H1 (cell line): ENCODE measurements at regions not wholly inside any gene's neighbourhood (a gene's known extent, or its start where the extent isn't known, plus 50 kb on each side); places are given as distances from the start of the nearest gene placed in this dataset.

Experiments used
- CTCF ChIA-PET: fragments of 300-600 bp; sonication (Branson Sonifier 250); formaldehyde crosslinking; loops from one replicate; lab custom pipeline; 2021; ENCODE audit not compliant: partially characterized antibody; lab: Charles Lee
- POLR2A ChIA-PET: fragments of 300-600 bp; sonication (Branson Sonifier 250); formaldehyde crosslinking; loops from one replicate; lab custom pipeline; 2021; ENCODE audit warnings: inconsistent platforms; ENCODE audit not compliant: partially characterized antibody; lab: Charles Lee
- DNase-seq, 2 experiments: peaks; one replicate each; pipeline versions ENCODE4 v3.0.0 to v3.0.0-alpha.2; 2010 to 2022; ENCODE audit warnings: low spot score in 2 of 2, low read depth in 1 of 2, mixed read lengths in 1 of 2
- FAIRE-seq: peaks from 2 replicates; lab custom pipeline; 2011; peaks lifted over from hg19 to GRCh38; lab: Jason Lieb, UNC
- H2AFZ ChIP-seq: 2 replicates; pipeline ENCODE4 v1.8.1; 2012; ENCODE audit warnings: low read length, inconsistent platforms
- H2AK5ac ChIP-seq: 2 replicates; pipeline ENCODE4 v1.6.1; 2013; ENCODE audit warnings: low read depth, low read length
- H2BK120ac ChIP-seq: replicated peaks from 2 replicates; pipeline ENCODE3; 2013; ENCODE audit warnings: low read depth, low read length, inconsistent platforms
- H2BK12ac ChIP-seq: 2 replicates; pipeline ENCODE4 v1.6.1; 2013; ENCODE audit warnings: low read depth, low read length
- H2BK15ac ChIP-seq: 2 replicates; pipeline ENCODE4 v1.6.1; 2013; ENCODE audit warnings: low read length
- H2BK20ac ChIP-seq: 2 replicates; pipeline ENCODE4 v1.6.1; 2013; ENCODE audit warnings: low read length
- H2BK5ac ChIP-seq: 2 replicates; pipeline ENCODE4 v1.6.1; 2013; ENCODE audit warnings: low read depth, low read length
- H3K14ac ChIP-seq: 2 replicates; pipeline ENCODE4 v1.6.1; 2013; ENCODE audit warnings: inconsistent platforms; ENCODE audit not compliant: insufficient read length
- H3K18ac ChIP-seq: 2 replicates; pipeline ENCODE4 v1.6.1; 2013; ENCODE audit warnings: low read length; ENCODE audit errors: extremely low read depth
- H3K23ac ChIP-seq: 2 replicates; pipeline ENCODE4 v1.6.1; 2013; ENCODE audit warnings: inconsistent platforms; ENCODE audit not compliant: insufficient read length
- H3K23me2 ChIP-seq: 2 replicates; pipeline ENCODE4 v1.6.1; 2013; ENCODE audit warnings: low read depth, low read length
- H3K27ac ChIP-seq: 2 replicates; pipeline ENCODE4 v1.6.1; 2011; ENCODE audit warnings: low read depth, low read length, inconsistent platforms
- H3K27me3 ChIP-seq, 4 experiments: replicated peaks in 1 of 4; 1 replicate in 1 of 4; 2 replicates in 3 of 4; pipeline versions ENCODE4 v1.6.1 to v1.8.1; 2011 to 2013; ENCODE audit warnings: low read length in 3 of 4, mild to moderate bottlenecking in 3 of 4, inconsistent platforms in 2 of 4, mixed read lengths in 2 of 4, moderate library complexity in 1 of 4; ENCODE audit not compliant: control insufficient read depth in 3 of 4, insufficient read depth in 3 of 4; ENCODE audit errors: extremely low read depth in 1 of 4
- H3K36me3 ChIP-seq, 4 experiments: 2 replicates each; pipeline versions ENCODE4 v1.6.1 to v1.8.1; 2011 to 2013; ENCODE audit warnings: mild to moderate bottlenecking in 4 of 4, low read length in 3 of 4, moderate library complexity in 2 of 4, control low read depth in 1 of 4, inconsistent platforms in 1 of 4; ENCODE audit not compliant: insufficient read depth in 4 of 4, control insufficient read depth in 2 of 4
- H3K4ac ChIP-seq: replicated peaks from 2 replicates; pipeline ENCODE3; 2013; ENCODE audit warnings: low read length, low read depth, mixed read lengths, inconsistent platforms; ENCODE audit not compliant: insufficient read length
- H3K4me1 ChIP-seq, 4 experiments: replicated peaks in 1 of 4; 1 replicate in 1 of 4; 2 replicates in 3 of 4; pipeline versions ENCODE4 v1.6.1 to v1.8.1; 2011 to 2013; ENCODE audit warnings: low read length in 3 of 4, inconsistent platforms in 2 of 4, mixed read lengths in 1 of 4; ENCODE audit not compliant: insufficient read depth in 4 of 4, control insufficient read depth in 3 of 4
- H3K4me2 ChIP-seq, 2 experiments: 2 replicates each; pipeline versions ENCODE4 v1.6.1 to v1.8.1; 2011 to 2013; ENCODE audit warnings: low read depth in 2 of 2, low read length in 2 of 2, control low read depth in 1 of 2, inconsistent platforms in 1 of 2, mild to moderate bottlenecking in 1 of 2; ENCODE audit not compliant: insufficient read depth in 1 of 2
- H3K4me3 ChIP-seq, 4 experiments: fragments of 200-600, 300-600 bp in 1 of 4; sonication (generic), shearing (Covaris generic), sonication (Bioruptor Twin) in 1 of 4; 2 replicates each; pipeline versions ENCODE4 v1.5.1 to v1.8.1; 2011 to 2016; ENCODE audit warnings: low read length in 4 of 4, low read depth in 3 of 4, control low read depth in 2 of 4, inconsistent platforms in 2 of 4, mild to moderate bottlenecking in 2 of 4, mixed read lengths in 1 of 4, moderate library complexity in 1 of 4; ENCODE audit not compliant: insufficient read depth in 2 of 4; ENCODE audit errors: extremely low read depth in 1 of 4
- H3K56ac ChIP-seq: replicated peaks from 2 replicates; pipeline ENCODE3; 2013; ENCODE audit warnings: low read depth, mild to moderate bottlenecking, mixed read lengths, low read length, inconsistent platforms; ENCODE audit not compliant: insufficient read length
- H3K79me1 ChIP-seq: 2 replicates; pipeline ENCODE4 v1.6.1; 2013; ENCODE audit warnings: low read depth, low read length, control low read depth
- H3K79me2 ChIP-seq, 2 experiments: 2 replicates each; pipeline versions ENCODE4 v1.6.1 to v1.8.1; 2012 to 2013; ENCODE audit warnings: low read length in 2 of 2, mild to moderate bottlenecking in 2 of 2, inconsistent platforms in 1 of 2; ENCODE audit not compliant: insufficient read depth in 2 of 2, control insufficient read depth in 1 of 2
- H3K9ac ChIP-seq, 4 experiments: replicated peaks in 1 of 4; 1 replicate in 1 of 4; 2 replicates in 3 of 4; pipeline versions ENCODE4 v1.6.1 to v1.8.1; 2011 to 2013; ENCODE audit warnings: low read depth in 3 of 4, low read length in 3 of 4, control low read depth in 2 of 4, mild to moderate bottlenecking in 2 of 4, moderate library complexity in 2 of 4, inconsistent platforms in 1 of 4; ENCODE audit errors: extremely low read depth in 1 of 4
- H3K9me3 ChIP-seq, 2 experiments: 2 replicates each; pipeline versions ENCODE4 v1.6.1 to v1.8.1; 2012 to 2013; ENCODE audit warnings: mild to moderate bottlenecking in 2 of 2, moderate library complexity in 2 of 2, control low read depth in 1 of 2, inconsistent platforms in 1 of 2, low read depth in 1 of 2, low read length in 1 of 2, mixed read lengths in 1 of 2; ENCODE audit not compliant: insufficient read depth in 2 of 2
- H4K20me1 ChIP-seq, 2 experiments: replicated peaks in 1 of 2; 2 replicates each; pipeline versions ENCODE3 to v1.8.1; 2011 to 2013; ENCODE audit warnings: inconsistent platforms in 2 of 2, low read length in 2 of 2, mild to moderate bottlenecking in 1 of 2; ENCODE audit not compliant: insufficient read depth in 2 of 2, control insufficient read depth in 1 of 2
- H4K5ac ChIP-seq: 2 replicates; pipeline ENCODE4 v1.6.1; 2013; ENCODE audit warnings: low read length, low read depth, mixed read lengths, inconsistent platforms; ENCODE audit not compliant: insufficient read length
- H4K8ac ChIP-seq: 2 replicates; pipeline ENCODE4 v1.8.0; 2013; ENCODE audit warnings: mild to moderate bottlenecking, moderate library complexity, low read length, inconsistent platforms; ENCODE audit not compliant: insufficient read depth; ENCODE audit errors: extremely low read depth
- H4K91ac ChIP-seq: replicated peaks from 2 replicates; pipeline ENCODE3; 2013; ENCODE audit warnings: low read length, mixed read lengths, inconsistent platforms; ENCODE audit not compliant: insufficient read length
- KDM5A ChIP-seq: fragments of 200-600 bp; IDR thresholded peaks from 2 replicates; pipeline ENCODE4 v1.7.1; 2012; ENCODE audit warnings: mild to moderate bottlenecking, low read length, inconsistent platforms, mixed read lengths
- PHF8 ChIP-seq: fragments of 200-600 bp; sonication (generic); conservative IDR thresholded peaks from 2 replicates; pipeline ENCODE4 v1.7.1; 2012; ENCODE audit warnings: low read depth, mild to moderate bottlenecking, inconsistent platforms, low read length, moderate library complexity
- RXRA ChIP-seq: IDR thresholded peaks from 2 replicates; pipeline ENCODE4 v1.6.1; 2011; ENCODE audit warnings: low read depth, mild to moderate bottlenecking, low read length, moderate library complexity; ENCODE audit not compliant: insufficient read depth
- TCF12 ChIP-seq: IDR thresholded peaks from 2 replicates; pipeline ENCODE4 v1.6.1; 2011; ENCODE audit warnings: low read depth, mild to moderate bottlenecking, low read length

DNA sequence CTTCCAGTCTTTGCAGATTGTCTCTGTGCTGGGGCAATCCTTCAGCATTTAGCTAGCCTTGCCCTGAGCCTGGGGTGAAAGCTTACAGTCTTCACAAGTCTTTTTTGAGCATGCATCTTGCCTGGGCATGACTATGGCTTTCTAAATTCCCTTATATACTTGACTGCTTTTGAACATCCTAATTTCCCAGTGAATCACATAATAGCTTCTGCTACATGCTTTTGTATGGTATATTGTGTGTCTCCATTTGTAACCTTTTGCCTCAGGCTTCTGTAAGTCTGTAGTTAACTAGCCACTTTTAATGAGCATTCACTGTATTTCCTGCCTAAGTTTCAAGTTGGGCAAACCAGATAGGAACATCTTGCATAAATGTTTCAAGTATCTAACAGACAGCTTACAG lies 76.8 kb downstream of the CHCHD4 start:
- no peak overlapping the region for H2BK20ac ChIP-seq
- no peaks in the 10 kb centered on the region for H3K79me1 ChIP-seq
- H3K4me3 ChIP-seq: no peak overlapping the region
- no peaks in the 10 kb centered on the region for H3K9me3 ChIP-seq
- H4K8ac ChIP-seq: no peak overlapping the region
- H3K23me2 ChIP-seq: no peaks in the 10 kb centered on the region
- H3K27ac ChIP-seq: no peak overlapping the region
- no peak overlapping the region for H2BK15ac ChIP-seq
- no peaks in the 10 kb centered on the region for H3K4me1 ChIP-seq
- H3K18ac ChIP-seq: no peak overlapping the region
- no peaks in the 10 kb centered on the region for H3K36me3 ChIP-seq
- no peak overlapping the region for H2BK120ac ChIP-seq
- CTCF ChIA-PET: interaction anchor here (1.1 to 1.5 kb wide), 3 partner anchors 16 to 151 kb away, joined by 4 read pairs; no protein-coding TSS in a partner anchor
- no peak overlapping the region for H4K5ac ChIP-seq
- no peak overlapping the region for H4K91ac ChIP-seq
- H2AK5ac ChIP-seq: no peak overlapping the region
- no peak overlapping the region for H3K4ac ChIP-seq
- no peak overlapping the region for H2AFZ ChIP-seq
- TF ChIP-seq TCF12 (no peak), PHF8 (no peak), KDM5A (no peak), RXRA (no peak)
- TF ChIP-seq, all 59 proteins: peak for 0
- H4K20me1 ChIP-seq: no peaks in the 10 kb centered on the region
- H3K9ac ChIP-seq: no peak overlapping the region
- H3K79me2 ChIP-seq: no peaks in the 10 kb centered on the region
- no peaks in the 10 kb centered on the region for H3K27me3 ChIP-seq
- H2BK12ac ChIP-seq: no peak overlapping the region
- no peak for DNase-seq
- no peak overlapping the region for H3K56ac ChIP-seq
- H2BK5ac ChIP-seq: no peak overlapping the region
- H3K23ac ChIP-seq: no peak overlapping the region
- H3K14ac ChIP-seq: no peak overlapping the region
- no peak for FAIRE-seq
- POLR2A ChIA-PET: interaction anchor here (0.6 kb wide), 1 partner anchor 28 kb away, joined by 6 read pairs; no protein-coding TSS in a partner anchor
- H3K4me2 ChIP-seq: no peak overlapping the region
